EL (cell line): ENCODE measurements at regions not wholly inside any gene's neighbourhood (a gene's known extent, or its start where the extent isn't known, plus 50 kb on each side); places are given as distances from the start of the nearest gene placed in this dataset.

Experiments used
- DNase-seq: peaks from one replicate; pipeline ENCODE4 v3.0.0-alpha.2; 2016

GRCh38 chr9:23215688-23216087, 610.4 kb downstream of the ELAVL2 start:
- DNase-seq: no peak

- DNase-seq: no peak
Observed at GRCh38 chr9:23219471-23219870, 606.6 kb downstream of the ELAVL2 start.

- no peak for DNase-seq
Observed at GRCh38 chr9:23220171-23220570, 605.9 kb downstream of the ELAVL2 start.

- no peak for DNase-seq
Observed at GRCh38 chr9:23220957-23221356, 605.1 kb downstream of the ELAVL2 start.

- DNase-seq: no peak
Observed at GRCh38 chr9:23229890-23230317, 596.1 kb downstream of the ELAVL2 start.

GRCh38 chr9:23232831-23233230, 593.2 kb downstream of the ELAVL2 start:
- no peak for DNase-seq

- no peak for DNase-seq
Observed at GRCh38 chr9:23243523-23243922, 582.5 kb downstream of the ELAVL2 start.

- DNase-seq: no peak
Observed at GRCh38 chr9:23245067-23245466, 581.0 kb downstream of the ELAVL2 start.

GRCh38 chr9:23254404-23255184, 571.4 kb downstream of the ELAVL2 start:
- DNase-seq: no peak

- no peak for DNase-seq
Observed at GRCh38 chr9:23255346-23255745, 570.7 kb downstream of the ELAVL2 start.

- DNase-seq: no peak
Observed at GRCh38 chr9:23258569-23258968, 567.5 kb downstream of the ELAVL2 start.

- DNase-seq: no peak
Observed at GRCh38 chr9:23278561-23278960, 547.5 kb downstream of the ELAVL2 start.

- DNase-seq: no peak
Observed at GRCh38 chr9:23287390-23287789, 538.6 kb downstream of the ELAVL2 start.

GRCh38 chr9:23288545-23288944, 537.5 kb downstream of the ELAVL2 start:
- no peak for DNase-seq

- no peak for DNase-seq
Observed at GRCh38 chr9:23290973-23291372, 535.1 kb downstream of the ELAVL2 start.

- no peak for DNase-seq
Observed at GRCh38 chr9:23302281-23302680, 523.8 kb downstream of the ELAVL2 start.

GRCh38 chr9:23306731-23307130, 519.3 kb downstream of the ELAVL2 start:
- DNase-seq: no peak

- DNase-seq: no peak
Observed at GRCh38 chr9:23307731-23308513, 518.1 kb downstream of the ELAVL2 start.

- DNase-seq: no peak
Observed at GRCh38 chr9:23309800-23310199, 516.2 kb downstream of the ELAVL2 start.

- DNase-seq: no peak
Observed at GRCh38 chr9:23314247-23314646, 511.8 kb downstream of the ELAVL2 start.

- no peak for DNase-seq
Observed at GRCh38 chr9:23319092-23319491, 506.9 kb downstream of the ELAVL2 start.

- DNase-seq: no peak
Observed at GRCh38 chr9:23321049-23321448, 505.0 kb downstream of the ELAVL2 start.

- no peak for DNase-seq
Observed at GRCh38 chr9:23322392-23322791, 503.6 kb downstream of the ELAVL2 start.

- DNase-seq: no peak
Observed at GRCh38 chr9:23324511-23324910, 501.5 kb downstream of the ELAVL2 start.
